ENCODE measurements at regions not wholly inside any gene's neighbourhood (a gene's known extent, or its start where the extent isn't known, plus 50 kb on each side); places are given as distances from the start of the nearest gene placed in this dataset.

DNA sequence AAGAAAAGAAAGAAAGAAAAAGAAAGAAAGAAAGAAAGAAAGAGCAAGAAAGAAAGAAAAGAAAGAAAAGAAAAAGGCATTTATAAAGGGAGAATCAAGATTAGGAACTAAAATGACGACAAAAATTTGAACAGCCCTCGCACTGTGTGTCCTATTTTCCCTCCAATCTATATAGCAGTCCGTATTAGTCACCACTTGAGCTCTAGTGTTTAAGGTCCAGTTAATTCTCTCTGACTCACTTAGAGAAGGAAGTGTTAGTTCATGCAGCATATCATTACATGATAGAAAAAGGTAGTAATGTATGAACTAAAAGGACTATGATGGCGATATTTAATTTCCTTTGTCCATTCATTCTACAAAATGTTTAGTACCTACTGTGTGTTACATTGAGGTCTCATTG is 122.7 kb downstream of the CBLL2 start:
- no peak for DNase-seq (ENCODE audit: low read depth)

DNA sequence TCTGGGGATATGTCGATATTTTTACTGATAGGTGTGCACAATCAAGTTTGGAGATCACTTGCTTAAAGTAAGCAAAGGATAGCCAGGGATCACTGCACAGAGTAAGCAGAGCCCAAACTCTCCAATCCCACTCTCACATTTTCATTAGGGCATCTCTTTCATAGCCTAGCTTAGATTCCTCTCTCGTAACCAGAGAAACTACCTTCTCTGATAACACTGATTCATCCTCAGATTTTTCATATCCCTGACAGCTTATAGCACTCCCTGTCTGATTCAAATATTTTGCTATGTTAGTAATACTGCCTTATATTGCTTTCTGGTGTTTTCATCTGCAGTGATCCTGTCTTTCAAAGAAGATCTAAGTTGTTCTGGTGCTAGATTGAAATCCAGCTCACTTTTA is 123.7 kb downstream of the CBLL2 start:
- DNase-seq (ENCODE audit: low read depth): no peak

- no peak for DNase-seq (ENCODE audit: low read depth)
Observed at GRCh38 chrX:22397566-22397965, 124.9 kb downstream of the CBLL2 start.

- no peak for DNase-seq (ENCODE audit: low read depth)
Observed at GRCh38 chrX:22399437-22400192, 126.9 kb downstream of the CBLL2 start.

DNA sequence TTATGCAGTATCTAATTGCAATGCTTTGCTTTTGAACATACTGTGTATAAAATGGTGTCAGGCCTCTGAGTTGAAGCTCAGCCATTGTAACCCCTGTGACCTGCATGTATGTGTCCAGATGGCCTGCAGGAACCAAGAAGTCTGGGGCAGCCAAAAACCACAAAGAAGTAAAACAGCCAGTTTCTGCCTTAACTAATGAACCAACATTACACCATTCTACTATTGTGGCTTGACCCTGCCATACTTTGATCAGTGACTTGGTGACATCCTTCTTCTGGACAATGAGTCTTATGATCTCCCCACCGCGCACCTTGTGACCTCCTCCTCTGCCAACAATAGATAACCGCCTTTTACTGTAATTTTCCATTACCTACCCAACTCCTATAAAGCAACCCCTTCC is 131.6 kb downstream of the CBLL2 start:
- no peak for DNase-seq (ENCODE audit: low read depth)

DNA sequence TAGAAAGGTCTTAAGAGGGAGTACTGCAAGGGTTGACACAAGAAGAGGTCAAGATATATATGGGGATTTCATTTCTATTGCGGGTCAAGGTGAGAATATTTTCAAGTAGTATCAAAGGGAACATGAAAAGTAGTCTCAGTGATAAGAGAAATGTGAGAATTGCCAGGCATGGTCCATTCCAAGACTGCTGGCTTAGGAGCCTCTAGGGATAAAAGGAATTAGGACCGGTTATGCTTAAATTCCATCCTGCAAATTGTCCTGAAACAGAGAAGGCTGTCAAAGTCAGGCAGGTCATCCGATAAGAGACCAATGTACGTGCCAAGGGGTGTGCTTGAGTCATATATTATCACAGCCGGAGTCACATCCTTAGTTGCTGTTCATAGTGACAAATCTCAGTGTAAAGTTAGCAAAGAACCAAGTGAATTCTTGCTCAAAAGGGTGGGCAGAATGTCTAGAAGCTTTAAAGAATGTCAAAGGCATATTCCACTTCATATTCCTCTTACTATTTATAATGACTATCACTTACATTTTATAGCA is 133.6 kb downstream of the CBLL2 start:
- DNase-seq (ENCODE audit: low read depth): no peak

GRCh38 chrX:22409418-22409817 is 136.7 kb downstream of the CBLL2 start:
- DNase-seq (ENCODE audit: low read depth): no peak

DNA sequence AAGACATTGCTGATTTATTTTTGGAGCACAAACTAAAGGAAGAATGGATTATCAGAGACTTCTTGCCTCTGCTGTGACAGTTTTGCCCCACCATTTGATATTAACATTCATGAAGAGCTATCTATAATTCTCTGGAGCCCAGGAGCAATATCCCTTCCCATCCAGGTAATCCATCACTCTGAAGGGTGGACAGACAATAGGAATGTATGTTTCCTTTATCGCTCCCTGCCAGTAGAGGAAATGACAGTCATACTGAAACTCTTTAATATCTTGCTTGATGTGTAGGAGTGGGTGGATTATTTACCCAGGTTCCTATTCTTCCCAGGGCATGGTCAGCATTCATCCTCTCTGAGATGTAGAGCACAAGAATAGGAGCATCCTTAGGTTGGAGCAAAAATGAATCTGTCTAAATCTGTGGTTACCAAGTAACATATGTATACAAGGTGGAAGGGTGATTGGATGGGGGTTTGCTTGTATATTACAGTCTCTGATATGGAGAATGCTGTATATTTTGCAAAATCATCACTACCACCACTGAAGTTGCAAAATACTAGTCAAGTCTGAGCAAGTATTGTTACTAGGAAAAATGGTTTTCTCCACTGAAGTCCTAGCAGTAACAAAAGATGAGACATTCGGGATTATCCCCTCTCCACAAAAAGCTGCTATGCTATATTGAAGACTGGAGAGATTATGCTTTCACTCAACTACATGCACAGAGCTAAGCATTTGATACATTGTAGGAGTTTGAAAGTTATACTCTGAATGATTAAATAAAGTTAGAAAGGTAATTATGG is 151.6 kb downstream of the CBLL2 start:
- no peak for DNase-seq (ENCODE audit: low read depth)

DNA sequence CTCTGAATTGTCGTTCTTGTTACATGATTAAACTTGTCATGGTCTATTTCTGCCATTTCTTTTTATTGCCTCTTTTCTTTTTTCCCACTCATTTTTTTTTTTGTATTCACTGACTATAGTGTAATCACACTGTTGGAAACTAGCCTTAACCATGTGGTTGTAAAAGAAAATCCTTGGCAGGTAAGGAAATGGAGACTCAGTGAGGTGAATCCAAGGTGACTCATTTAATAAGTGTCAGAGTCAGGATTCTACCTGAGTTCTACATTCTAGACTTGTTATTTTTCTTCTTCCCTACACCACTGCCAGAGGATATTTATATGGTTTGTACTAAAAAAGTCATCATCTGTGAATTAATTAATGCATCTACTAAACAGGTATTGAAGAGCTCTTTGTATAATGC is 152.2 kb downstream of the CBLL2 start:
- DNase-seq (ENCODE audit: low read depth): no peak

DNA sequence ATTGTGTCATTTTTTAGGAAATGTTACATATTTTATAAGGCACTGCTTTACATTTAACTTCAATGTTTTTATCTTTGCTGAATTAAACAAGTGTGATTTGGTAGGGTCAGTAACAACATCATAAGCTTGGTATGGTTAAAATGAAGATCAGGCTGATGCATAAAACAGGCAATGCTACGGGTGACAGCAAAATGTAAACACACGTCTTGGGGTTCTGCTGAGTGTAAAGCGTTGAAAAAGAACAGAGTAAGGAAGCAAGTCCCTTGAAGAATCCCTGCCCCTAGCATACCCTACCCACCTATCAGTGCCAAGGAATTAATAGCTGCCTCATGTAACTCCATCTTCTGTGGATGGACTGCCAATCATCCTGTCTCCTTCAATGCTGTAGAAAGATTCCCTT is 157.0 kb downstream of the CBLL2 start:
- no peak for DNase-seq (ENCODE audit: low read depth)

DNA sequence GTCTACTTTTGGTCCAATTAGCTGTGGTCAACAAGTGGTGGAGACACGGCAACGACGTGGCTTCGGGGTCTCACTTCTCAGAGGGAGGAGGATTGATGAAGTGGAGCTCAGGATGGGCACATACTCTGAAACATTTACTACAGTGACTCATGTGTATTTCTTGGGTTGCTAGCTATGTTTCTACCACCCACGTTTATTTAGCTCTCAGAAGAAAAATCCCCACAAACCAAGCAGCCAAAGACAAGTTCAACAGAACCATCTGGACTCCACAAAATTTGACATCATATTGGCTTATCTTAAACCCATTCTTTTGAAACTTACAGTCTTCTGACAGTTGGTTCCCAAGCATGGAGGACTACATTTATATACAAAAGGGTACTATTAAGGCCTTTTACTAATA is 158.0 kb downstream of the CBLL2 start:
- no peak for DNase-seq (ENCODE audit: low read depth)

- no peak for DNase-seq (ENCODE audit: low read depth)
Observed at GRCh38 chrX:22433292-22434070, 160.8 kb downstream of the CBLL2 start.

GRCh38 chrX:22445880-22446279 is 173.2 kb downstream of the CBLL2 start:
- DNase-seq (ENCODE audit: low read depth): no peak

GRCh38 chrX:22462959-22463358 is 190.2 kb downstream of the CBLL2 start:
- DNase-seq (ENCODE audit: low read depth): no peak

DNA sequence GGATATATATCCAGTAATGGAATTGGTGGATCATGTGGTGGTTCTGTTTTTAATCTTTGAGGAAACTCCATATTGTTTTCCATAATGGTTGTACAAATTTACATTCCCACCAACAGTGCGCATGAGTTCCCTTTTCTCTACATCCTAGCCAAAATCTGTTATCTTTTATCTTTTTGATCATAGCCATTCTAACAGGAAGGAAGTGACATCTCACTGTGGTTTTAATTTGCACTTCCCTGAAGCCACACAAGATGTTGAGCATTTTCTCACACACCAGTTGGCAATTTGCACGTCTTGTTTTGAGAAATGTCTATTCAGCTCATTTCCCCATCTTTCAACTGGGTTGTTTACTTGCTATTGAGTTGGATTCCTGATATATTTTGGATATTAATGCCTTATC is 194.9 kb downstream of the CBLL2 start:
- no peak for DNase-seq (ENCODE audit: low read depth)

- no peak for DNase-seq (ENCODE audit: low read depth)
Observed at GRCh38 chrX:22481436-22481835, 208.7 kb downstream of the CBLL2 start.

DNA sequence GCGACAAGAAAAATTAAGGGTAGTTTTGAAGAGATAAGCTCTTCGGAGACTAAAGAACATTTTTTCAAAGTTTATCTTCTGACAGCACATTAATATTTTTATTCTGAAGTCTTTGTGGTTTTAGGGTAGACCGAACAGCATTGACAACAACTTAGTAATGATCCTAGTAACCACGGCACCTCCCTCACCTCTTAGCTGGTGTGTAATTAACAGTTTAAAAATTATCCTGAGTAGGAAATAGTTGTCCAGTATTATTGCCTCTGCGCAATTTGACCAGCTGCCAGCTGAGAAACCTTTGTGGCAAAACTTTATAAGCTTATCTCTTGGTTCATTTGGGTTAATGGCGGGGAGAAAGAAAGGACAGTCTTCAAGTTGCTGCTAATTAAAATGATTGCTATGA is 213.6 kb downstream of the CBLL2 start:
- DNase-seq (ENCODE audit: low read depth): no peak

GRCh38 chrX:22516893-22517292 is 244.2 kb downstream of the CBLL2 start:
- DNase-seq (ENCODE audit: low read depth): no peak

- no peak for DNase-seq (ENCODE audit: low read depth)
Observed at GRCh38 chrX:22520128-22520828, 247.6 kb downstream of the CBLL2 start.

- DNase-seq (ENCODE audit: low read depth): no peak
Observed at GRCh38 chrX:22526339-22526738, 253.6 kb downstream of the CBLL2 start.

GRCh38 chrX:22527302-22527701 is 254.6 kb downstream of the CBLL2 start:
- DNase-seq (ENCODE audit: low read depth): no peak

- no peak for DNase-seq (ENCODE audit: low read depth)
Observed at GRCh38 chrX:22533898-22534297, 261.2 kb downstream of the CBLL2 start.

Data from GM04503 (cell line).